NCI-H82 (cell line): ENCODE measurements at regions not wholly inside any gene's neighbourhood (a gene's known extent, or its start where the extent isn't known, plus 50 kb on each side); places are given as distances from the start of the nearest gene placed in this dataset.

Experiments
- DNase-seq: peaks from one replicate; lab custom pipeline; 2025; lab: John Stamatoyannopoulos, UW

DNA sequence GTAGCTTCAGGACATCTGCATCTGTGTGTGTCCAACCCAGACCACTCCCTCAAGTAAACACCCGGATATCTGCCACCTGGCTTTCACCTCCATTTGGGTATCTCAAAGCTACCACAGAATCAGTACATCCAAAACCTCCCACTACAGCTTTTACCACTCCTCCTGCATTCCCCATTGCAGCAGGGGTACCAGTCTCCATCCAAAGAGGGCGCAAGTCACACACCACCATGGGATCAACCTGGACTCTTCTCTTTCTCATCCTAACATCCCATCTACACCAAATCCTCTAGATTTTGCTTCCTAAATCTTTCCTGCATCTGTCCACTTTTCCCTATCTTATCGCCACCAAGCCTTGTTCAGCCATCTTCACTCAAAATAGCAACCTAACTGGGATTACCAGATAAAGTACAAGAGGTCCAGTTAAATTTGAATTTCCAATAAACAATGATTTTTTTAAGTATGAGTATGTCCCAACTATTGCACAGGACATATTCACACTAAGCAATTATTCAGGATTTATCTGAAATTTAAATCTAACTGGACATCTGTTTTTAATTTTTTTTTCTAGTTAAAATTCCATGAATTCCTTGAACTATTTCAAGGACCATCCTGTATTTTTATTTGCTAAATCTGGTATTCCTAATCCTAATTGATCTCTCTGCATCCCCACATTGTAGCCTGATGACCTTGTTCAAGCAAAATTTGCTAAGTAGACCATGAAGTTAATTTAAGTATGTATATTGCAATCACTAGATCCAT is 164.3 kb upstream of the MLN start:
- DNase-seq = peak; percentile 84

DNA sequence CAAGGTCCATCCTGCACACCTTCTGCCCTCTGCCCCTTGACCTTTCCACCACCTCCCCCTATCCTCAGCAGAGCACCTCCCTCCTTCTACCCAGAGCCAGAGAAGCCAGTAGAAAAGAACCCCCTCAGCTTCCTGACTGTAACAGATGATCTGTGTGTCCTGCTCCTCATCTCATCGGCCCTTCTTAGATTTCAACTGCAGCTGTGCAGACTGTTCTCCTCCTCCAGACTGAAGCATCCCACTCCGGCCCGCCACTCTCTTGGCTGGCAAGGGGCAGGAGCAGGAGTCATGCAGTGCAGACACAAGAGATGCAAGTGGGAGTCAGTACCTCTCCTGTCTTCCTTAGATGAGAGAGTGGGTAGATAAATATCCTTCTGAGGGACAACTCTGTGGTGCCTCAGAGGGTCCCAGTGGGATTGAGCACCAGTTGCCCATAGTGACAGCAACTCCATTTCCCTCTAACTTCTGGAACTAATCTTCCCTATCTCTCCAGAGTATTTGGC is 163.5 kb upstream of the MLN start:
- DNase-seq = no peak

GRCh38 chr6:33966536-33966935 is 162.7 kb upstream of the MLN start:
- no peak for DNase-seq

DNA sequence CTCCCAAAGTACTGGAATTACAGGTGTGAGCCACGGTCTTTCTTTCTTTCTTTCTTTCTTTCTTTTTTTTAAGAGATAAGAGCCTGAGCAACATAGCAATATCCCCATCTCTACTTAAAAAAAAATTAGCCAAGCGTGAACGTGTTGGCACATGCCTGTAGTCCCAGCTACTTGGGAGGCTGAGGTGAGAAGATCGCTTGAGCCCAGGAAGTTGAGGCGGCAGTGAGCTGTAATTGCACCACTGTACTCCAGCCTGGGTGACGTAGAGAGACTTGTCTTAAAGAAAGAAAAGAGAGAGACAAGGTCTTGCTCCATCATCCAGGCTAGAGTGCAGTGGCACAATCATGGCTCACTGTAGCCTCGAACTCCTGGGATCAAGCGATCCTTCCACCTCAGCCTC is 162.0 kb upstream of the MLN start:
- no peak for DNase-seq

- no peak for DNase-seq
Measured at GRCh38 chr6:33964387-33964786, 160.6 kb upstream of the MLN start.

- no peak for DNase-seq
Measured at GRCh38 chr6:33963136-33963750, 159.4 kb upstream of the MLN start.

DNA sequence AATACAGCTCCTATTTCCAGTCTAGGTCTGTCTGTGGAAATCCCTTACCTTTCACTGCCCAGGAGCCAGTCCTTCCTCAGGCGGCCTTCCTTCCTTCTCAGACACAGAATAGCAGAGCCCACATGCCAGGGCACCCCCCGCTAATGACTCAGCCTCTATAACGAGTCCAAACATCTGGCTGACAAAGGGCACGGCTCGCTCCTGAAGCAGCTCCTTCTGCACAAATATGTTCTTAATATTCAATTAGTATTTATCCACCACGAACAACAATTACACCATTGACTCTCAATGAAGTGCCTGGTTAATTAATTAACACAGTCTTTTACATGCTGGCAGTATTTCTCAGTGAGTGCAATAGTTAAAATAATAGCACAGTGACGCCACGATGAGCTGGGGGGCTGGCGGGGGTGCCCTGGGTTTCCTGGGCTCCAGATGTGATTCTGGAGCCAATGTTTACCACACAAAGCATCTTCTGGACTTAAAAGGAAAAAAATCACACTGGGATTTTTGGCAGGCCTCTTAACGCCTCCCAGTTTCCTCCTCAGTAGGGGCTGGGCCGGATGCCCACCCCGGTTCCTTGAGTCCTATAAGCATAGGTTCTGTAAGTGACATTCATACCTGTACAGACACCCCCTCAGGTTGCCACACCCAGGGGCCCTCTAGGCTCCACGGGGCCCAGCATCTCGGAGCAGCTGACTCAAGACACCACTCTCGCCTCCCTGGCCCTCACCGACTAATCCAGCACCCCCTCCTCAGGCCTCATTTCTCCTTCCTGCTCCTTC is 158.6 kb upstream of the MLN start:
- no peak for DNase-seq

- DNase-seq = no peak
Measured at GRCh38 chr6:33961691-33962090, 157.9 kb upstream of the MLN start.

- peak; percentile 41 for DNase-seq
Measured at GRCh38 chr6:33960345-33961313, 156.8 kb upstream of the MLN start.

- no peak for DNase-seq
Measured at GRCh38 chr6:33959661-33960344, 156.0 kb upstream of the MLN start.

DNA sequence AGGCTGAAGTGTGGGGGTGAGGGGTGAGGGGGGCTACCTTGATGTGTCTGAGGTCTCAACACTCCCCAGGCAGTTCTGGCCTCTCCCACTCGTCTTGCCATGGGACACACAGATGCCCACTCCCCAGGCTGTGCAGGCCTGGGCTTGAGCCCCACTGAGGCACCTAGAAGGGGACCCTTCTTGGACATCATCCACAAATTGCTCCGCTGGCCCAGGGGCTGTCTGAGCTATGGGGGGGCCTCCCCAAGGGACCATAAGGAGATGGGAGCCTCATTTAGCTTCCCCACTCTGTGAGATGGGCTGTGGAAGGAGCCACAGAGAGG is 155.5 kb upstream of the MLN start:
- no peak for DNase-seq

DNA sequence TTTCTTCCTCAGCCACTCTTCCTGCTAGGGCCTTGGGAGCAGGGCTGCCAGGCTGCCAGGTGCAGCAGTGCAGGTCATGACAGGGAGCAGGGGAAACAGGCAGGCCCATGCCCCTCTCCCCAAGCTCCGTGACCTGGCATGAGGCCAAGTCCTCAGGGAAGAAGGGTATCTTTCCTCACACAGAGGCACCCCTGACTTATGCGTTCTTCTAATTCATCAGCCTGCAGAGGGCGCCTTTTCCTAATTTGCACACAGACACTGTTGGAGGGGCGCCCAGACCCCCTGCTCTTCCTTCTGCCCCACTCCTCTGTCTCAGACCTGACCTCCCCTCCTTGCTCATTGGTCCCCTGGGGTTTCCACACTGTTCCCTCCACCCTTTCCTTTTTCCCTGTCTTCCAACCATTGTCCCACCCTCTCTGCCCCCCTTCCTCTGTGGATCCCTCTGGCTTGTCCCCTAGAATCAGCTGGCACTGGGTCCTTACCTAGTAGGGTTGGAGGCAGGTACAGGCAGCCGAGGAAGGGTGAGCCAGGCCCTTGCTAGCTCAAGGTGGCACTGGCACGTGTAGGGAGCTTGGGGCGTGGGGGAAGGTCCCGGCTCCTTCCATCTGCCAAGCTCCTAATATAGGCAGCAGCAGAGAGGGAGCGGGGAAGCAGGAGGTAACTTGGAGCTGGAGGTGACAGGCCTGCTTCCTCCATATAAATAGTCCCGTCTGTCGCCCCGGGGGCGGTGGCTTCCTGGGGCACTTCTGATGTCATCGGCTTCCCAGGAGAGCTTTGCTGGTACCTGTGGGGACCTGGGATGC is 154.9 kb upstream of the MLN start:
- DNase-seq = peak; percentile 81

GRCh38 chr6:33957892-33958525 is 154.2 kb upstream of the MLN start:
- no peak for DNase-seq

- no peak for DNase-seq
Measured at GRCh38 chr6:33957131-33957891, 153.5 kb upstream of the MLN start.

GRCh38 chr6:33956206-33956605 is 152.4 kb upstream of the MLN start:
- no peak for DNase-seq

DNA sequence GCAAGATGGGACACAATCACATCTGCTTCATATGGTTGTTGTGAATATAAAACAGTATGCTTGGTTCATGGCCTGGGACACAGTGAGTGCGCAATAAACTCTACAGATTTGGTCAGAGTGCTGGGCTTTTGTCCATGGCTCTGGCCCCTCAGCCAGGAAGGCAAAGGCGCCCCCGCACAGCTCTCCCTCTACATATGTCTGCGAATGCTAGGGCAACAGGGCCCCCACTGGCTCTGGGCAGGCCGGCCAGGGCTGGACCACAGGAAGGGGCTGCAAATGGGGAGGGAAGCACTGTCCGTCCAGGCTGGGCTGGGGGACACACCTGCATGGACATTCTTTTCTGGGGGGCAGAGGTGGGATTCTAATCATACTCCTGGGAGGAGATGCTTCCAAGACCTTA is 151.8 kb upstream of the MLN start:
- no peak for DNase-seq

GRCh38 chr6:33954453-33954852 is 150.7 kb upstream of the MLN start:
- DNase-seq = no peak

- no peak for DNase-seq
Measured at GRCh38 chr6:33953171-33953570, 149.4 kb upstream of the MLN start.

DNA sequence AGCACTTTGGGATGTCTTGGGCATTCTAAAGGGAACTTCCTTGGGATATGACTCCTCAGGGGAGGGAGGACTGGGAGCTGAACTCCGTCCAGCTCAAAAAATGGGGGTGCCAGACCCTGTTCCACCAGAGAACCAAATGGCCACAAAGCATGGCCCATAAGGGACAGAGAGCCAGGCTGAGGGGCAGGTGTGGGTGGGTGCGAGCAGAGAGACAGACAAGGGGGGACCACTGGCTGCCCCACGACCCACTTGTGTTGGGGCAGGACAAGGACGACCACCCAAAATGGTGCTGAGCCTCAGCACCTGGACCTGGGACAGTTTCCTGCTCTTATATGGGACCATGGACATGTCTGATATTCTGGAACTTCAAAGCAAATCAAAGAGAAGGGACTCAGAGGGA is 148.2 kb upstream of the MLN start:
- no peak for DNase-seq
